ENCODE measurements at regions not wholly inside any gene's neighbourhood (a gene's known extent, or its start where the extent isn't known, plus 50 kb on each side); places are given as distances from the start of the nearest gene placed in this dataset.
"Not testable (repeated sequence)": the region's sequence is repeated elsewhere in the genome, so short reads cannot be mapped to it uniquely, and the experiment has no call there.

- DNase-seq (ENCODE audit: insufficient read length, low spot score) (no peak), FAIRE-seq (no peak)
Observed at GRCh38 chr7:113321201-113321600, 202.8 kb upstream of the SMIM30 start.

GRCh38 chr7:113320419-113320818, 202.1 kb upstream of the SMIM30 start:
- DNase-seq (ENCODE audit: insufficient read length, low spot score) (no peak), FAIRE-seq (no peak)

GRCh38 chr7:113314594-113314993, 196.2 kb upstream of the SMIM30 start:
- DNase-seq (ENCODE audit: insufficient read length, low spot score): no peak
- no peak for FAIRE-seq

GRCh38 chr7:113308399-113308798, 190.0 kb upstream of the SMIM30 start:
- no peak for FAIRE-seq
- DNase-seq (ENCODE audit: insufficient read length, low spot score): no peak

GRCh38 chr7:113307147-113307546, 188.8 kb upstream of the SMIM30 start:
- no peak for DNase-seq (ENCODE audit: insufficient read length, low spot score)
- FAIRE-seq: no peak

GRCh38 chr7:113306302-113306701, 187.9 kb upstream of the SMIM30 start:
- DNase-seq (ENCODE audit: insufficient read length, low spot score) (no peak), FAIRE-seq (no peak)

- FAIRE-seq (no peak), DNase-seq (ENCODE audit: insufficient read length, low spot score) (no peak)
Observed at GRCh38 chr7:113304104-113304503, 185.8 kb upstream of the SMIM30 start.

- DNase-seq (ENCODE audit: insufficient read length, low spot score); FAIRE-seq: not testable (repeated sequence)
Observed at GRCh38 chr7:113303388-113303787, 185.0 kb upstream of the SMIM30 start.

GRCh38 chr7:113301983-113302382, 183.6 kb upstream of the SMIM30 start:
- DNase-seq (ENCODE audit: insufficient read length, low spot score) (no peak), FAIRE-seq (no peak)

GRCh38 chr7:113301141-113301540, 182.8 kb upstream of the SMIM30 start:
- DNase-seq (ENCODE audit: insufficient read length, low spot score) (no peak), FAIRE-seq (no peak)

GRCh38 chr7:113299748-113300147, 181.4 kb upstream of the SMIM30 start:
- no peak for FAIRE-seq

GRCh38 chr7:113298501-113298900, 180.1 kb upstream of the SMIM30 start:
- DNase-seq (ENCODE audit: insufficient read length, low spot score) (no peak), FAIRE-seq (no peak)

More at GRCh38 chr7:113299748-113300147, 181.4 kb upstream of the SMIM30 start:
- DNase-seq (ENCODE audit: insufficient read length, low spot score): no peak

GRCh38 chr7:113294750-113295149, 176.4 kb upstream of the SMIM30 start:
- FAIRE-seq (no peak), DNase-seq (ENCODE audit: insufficient read length, low spot score) (no peak)

GRCh38 chr7:113292105-113292504, 173.8 kb upstream of the SMIM30 start:
- DNase-seq (ENCODE audit: insufficient read length, low spot score): no peak
- no peak for FAIRE-seq

GRCh38 chr7:113291058-113291457, 172.7 kb upstream of the SMIM30 start:
- FAIRE-seq (no peak), DNase-seq (ENCODE audit: insufficient read length, low spot score) (no peak)

- DNase-seq (ENCODE audit: insufficient read length, low spot score): no peak
- no peak for FAIRE-seq
Observed at GRCh38 chr7:113289140-113289740, 170.9 kb upstream of the SMIM30 start.

- FAIRE-seq (no peak), DNase-seq (ENCODE audit: insufficient read length, low spot score) (no peak)
Observed at GRCh38 chr7:113285411-113285810, 167.1 kb upstream of the SMIM30 start.

GRCh38 chr7:113283861-113284260, 165.5 kb upstream of the SMIM30 start:
- DNase-seq (ENCODE audit: insufficient read length, low spot score) (no peak), FAIRE-seq (no peak)

GRCh38 chr7:113282875-113283274, 164.5 kb upstream of the SMIM30 start:
- no peak for FAIRE-seq
- no peak for DNase-seq (ENCODE audit: insufficient read length, low spot score)

- DNase-seq (ENCODE audit: insufficient read length, low spot score) (no peak), FAIRE-seq (no peak)
Observed at GRCh38 chr7:113281223-113281622, 162.9 kb upstream of the SMIM30 start.

GRCh38 chr7:113279256-113279655, 160.9 kb upstream of the SMIM30 start:
- DNase-seq (ENCODE audit: insufficient read length, low spot score): no peak
- FAIRE-seq: no peak

GRCh38 chr7:113270790-113271189, 152.4 kb upstream of the SMIM30 start:
- FAIRE-seq (no peak), DNase-seq (ENCODE audit: insufficient read length, low spot score) (no peak)

- not testable (repeated sequence) for FAIRE-seq; DNase-seq (ENCODE audit: insufficient read length, low spot score)
Observed at GRCh38 chr7:113269592-113269991, 151.2 kb upstream of the SMIM30 start.

All from HTR-8/SVneo (cell line).